ENCODE measurements at regions not wholly inside any gene's neighbourhood (a gene's known extent, or its start where the extent isn't known, plus 50 kb on each side); places are given as distances from the start of the nearest gene placed in this dataset.
"Not testable (repeated sequence)": the region's sequence is repeated elsewhere in the genome, so short reads cannot be mapped to it uniquely, and the experiment has no call there.

- DNase-seq (ENCODE audit: extremely low read depth, low read depth, low spot score), result not testable (repeated sequence)
These were observed 321.5 kb downstream of the EMP1 start for GRCh38 chr12:13518034-13518433.

DNA sequence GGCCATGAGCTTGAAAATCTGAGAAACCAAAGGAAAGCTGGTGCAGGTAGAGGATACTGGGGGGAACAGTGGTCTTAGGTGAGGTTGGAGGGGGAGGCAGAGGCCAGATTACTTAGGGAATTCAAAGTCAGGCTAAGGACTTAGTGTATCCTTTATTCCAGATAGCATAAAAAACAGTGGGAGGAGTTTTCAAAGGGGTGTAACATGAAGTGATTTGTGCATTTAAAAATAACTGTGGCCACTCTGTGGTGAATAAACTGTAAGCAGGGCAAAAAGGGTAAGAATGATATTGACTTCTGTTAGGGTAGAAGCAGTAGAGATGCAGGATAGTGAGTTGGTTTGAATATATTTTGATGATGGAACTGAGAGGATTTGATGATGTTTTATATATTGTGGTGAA is 313.2 kb downstream of the EMP1 start:
- DNase-seq (ENCODE audit: extremely low read depth, low read depth, low spot score), result no peak

DNA sequence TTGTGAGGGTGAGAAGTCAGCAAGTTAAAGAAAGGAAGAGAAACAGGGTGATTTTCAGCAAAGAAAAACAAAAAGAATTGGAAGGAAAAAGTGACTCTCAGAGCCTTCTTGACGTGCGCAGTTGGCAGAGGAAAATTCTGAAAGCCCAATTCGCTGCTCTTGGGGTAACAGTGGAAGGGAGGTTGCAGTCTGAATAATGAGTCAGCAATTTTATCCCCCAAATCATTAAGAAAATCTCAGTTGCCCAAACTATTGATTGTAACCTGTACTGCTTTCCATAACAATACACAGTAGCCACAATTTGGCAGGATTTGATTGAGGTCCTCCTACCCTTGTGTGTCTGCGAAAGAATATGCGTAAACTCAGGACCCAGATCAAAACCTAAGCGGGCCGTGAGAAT is 309.1 kb downstream of the EMP1 start:
- no peak for DNase-seq (ENCODE audit: extremely low read depth, low read depth, low spot score)

- DNase-seq (ENCODE audit: extremely low read depth, low read depth, low spot score), result no peak
These were observed 308.7 kb downstream of the EMP1 start for GRCh38 chr12:13505224-13505623.

GRCh38 chr12:13504736-13505135 is 308.2 kb downstream of the EMP1 start:
- no peak for DNase-seq (ENCODE audit: extremely low read depth, low read depth, low spot score)

GRCh38 chr12:13504074-13504473 is 307.5 kb downstream of the EMP1 start:
- DNase-seq (ENCODE audit: extremely low read depth, low read depth, low spot score), result no peak

- DNase-seq (ENCODE audit: extremely low read depth, low read depth, low spot score), result no peak
These were observed 306.7 kb downstream of the EMP1 start for GRCh38 chr12:13503094-13503835.

DNA sequence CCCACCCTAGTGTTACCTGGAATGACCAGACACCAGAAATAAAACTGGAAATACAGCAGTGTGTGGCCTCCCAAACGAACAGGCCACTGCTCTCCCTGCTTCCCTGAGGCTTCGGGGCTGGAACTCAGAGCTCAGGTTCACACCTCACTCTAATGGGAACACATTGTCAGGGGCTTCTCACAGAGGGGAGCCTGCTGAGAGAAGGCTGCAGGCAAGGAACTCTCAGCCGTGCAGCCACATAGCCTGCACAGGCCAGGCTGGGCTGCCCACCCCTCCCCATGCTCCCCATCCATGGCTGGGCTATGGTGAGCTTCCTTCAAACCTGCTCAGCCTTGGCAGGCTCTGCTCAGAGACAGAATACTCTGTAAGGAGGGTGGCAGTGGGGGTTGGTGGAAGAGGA is 302.5 kb downstream of the EMP1 start:
- DNase-seq (ENCODE audit: extremely low read depth, low read depth, low spot score), result no peak

DNA sequence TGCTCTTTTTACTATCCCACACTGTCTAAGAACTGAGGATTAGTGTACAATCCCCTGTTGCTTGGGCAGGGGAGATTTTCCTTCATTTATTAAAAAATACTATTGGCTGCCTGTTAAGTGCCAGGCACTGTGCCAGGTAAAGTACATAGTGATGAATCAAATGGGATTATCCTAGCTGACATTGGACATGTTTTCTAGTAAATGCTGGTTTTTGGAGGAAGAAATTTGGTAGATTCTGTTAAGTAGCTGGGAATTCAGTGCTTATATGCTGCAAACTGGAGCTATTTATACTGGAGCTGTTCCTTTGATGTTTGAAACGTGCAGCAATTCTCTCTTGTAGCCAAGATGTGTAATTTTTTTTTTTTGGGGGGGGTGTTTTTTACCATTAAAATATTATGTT is 299.6 kb downstream of the EMP1 start:
- no peak for DNase-seq (ENCODE audit: extremely low read depth, low read depth, low spot score)

- DNase-seq (ENCODE audit: extremely low read depth, low read depth, low spot score), result no peak
These were observed 292.7 kb downstream of the EMP1 start for GRCh38 chr12:13489246-13489645.

DNA sequence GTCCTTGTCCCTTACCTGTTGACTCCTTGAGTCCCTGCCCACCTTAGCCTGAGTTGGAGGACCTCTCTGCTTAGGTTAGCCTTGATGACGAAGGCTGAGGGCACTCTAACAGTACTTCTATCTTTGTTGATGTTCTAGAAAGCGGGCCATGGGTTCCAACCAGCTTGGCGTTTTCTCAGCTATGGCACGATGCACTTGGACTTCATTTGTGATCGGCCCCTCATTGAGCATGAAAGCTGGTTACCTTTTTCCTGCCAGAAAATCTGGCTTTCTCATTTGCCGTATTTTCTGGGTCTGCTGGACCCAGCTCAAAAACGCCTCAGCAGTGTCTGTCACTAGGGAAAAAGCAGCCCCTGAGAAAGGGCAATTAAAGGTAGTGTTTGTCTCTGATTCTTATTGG is 290.8 kb downstream of the EMP1 start:
- no peak for DNase-seq (ENCODE audit: extremely low read depth, low read depth, low spot score)

DNA sequence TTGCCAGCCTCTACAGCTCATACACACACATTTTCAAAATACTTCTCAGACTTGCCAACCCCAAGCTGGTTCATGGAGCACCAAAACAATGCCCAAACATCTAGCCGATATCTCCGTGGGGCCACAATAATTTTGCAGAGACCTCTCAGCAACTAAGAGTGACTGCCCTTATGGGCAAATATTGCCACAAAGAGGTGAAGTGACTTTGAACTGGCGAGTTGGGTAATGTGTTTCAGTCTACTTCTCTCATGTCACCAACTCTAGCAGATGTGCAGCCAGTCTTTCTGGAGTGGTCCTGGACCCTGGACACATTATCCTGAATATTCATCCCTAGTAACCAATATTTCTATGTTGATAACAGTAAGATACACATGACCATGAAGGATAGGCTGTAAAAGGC is 290.3 kb downstream of the EMP1 start:
- DNase-seq (ENCODE audit: extremely low read depth, low read depth, low spot score), result no peak

DNA sequence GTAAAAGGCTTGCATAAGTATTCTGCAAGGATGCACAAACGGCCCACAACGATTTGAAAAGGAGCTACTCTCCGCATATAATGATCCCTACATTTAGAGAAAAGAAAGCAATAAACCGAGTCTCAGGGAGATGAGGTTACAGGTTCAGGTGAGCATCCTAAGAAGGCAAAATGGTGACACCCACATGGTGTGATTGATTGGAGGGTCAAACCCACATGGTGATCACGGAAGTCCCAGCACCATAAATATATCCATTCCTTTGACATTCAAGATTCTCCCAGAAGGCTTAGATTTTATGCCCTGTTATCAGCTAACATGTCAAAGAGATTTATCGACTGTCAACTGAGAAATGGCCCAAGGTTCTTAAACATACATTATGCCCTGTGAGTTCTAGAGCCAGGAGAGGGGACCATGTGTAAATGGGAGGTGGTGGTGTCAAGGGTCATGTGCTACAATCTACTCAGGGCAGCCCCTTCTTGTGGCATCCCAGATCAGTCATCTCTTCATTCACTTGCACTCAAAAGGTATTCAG is 282.2 kb downstream of the EMP1 start:
- DNase-seq (ENCODE audit: extremely low read depth, low read depth, low spot score), result no peak

GRCh38 chr12:13474381-13474780 is 277.9 kb downstream of the EMP1 start:
- DNase-seq (ENCODE audit: extremely low read depth, low read depth, low spot score), result no peak

- DNase-seq (ENCODE audit: extremely low read depth, low read depth, low spot score), result no peak
These were observed 276.2 kb downstream of the EMP1 start for GRCh38 chr12:13472690-13473089.

- no peak for DNase-seq (ENCODE audit: extremely low read depth, low read depth, low spot score)
These were observed 274.9 kb downstream of the EMP1 start for GRCh38 chr12:13471471-13471870.

DNA sequence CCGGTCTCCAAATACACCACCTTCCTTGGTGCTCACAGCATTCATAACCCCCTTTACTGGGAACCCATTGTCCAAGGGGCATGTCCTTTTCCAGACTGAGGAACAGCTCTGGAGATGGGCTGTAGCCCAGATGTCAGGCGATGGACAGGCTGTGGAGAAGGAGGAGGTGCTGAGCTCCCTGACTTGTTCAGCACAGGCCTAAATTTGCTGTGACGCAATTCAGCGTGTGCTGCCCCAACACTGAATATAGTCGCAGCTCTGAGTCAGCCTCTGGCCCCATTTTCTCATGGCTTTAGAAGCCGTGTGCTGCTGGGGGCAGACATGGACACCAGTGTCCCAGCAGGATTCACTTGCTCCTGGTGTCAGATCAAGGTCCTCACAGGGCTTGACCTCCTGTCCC is 269.1 kb downstream of the EMP1 start:
- DNase-seq (ENCODE audit: extremely low read depth, low read depth, low spot score), result no peak

GRCh38 chr12:13463189-13463588 is 266.7 kb downstream of the EMP1 start:
- no peak for DNase-seq (ENCODE audit: extremely low read depth, low read depth, low spot score)

DNA sequence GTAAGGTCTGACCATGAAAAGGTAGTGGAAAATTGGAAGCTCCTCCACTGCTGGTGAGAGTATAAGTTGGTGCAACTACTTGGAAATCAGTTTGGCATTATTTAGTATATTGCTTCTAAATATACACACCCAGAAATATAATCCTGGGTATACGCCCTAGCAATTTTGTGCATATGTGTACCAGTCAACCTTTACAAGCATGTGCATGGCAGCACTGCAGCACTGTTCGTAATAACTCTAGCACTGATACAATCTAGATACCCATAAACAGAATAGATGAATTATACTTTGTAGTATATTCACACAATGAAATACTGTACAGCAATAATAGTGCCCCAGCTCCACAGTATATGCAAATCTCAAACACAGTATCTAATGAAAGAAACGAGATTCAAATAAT is 265.9 kb downstream of the EMP1 start:
- DNase-seq (ENCODE audit: extremely low read depth, low read depth, low spot score), result no peak

GRCh38 chr12:13455778-13456144 is 259.2 kb downstream of the EMP1 start:
- no peak for DNase-seq (ENCODE audit: extremely low read depth, low read depth, low spot score)

- no peak for DNase-seq (ENCODE audit: extremely low read depth, low read depth, low spot score)
These were observed 258.7 kb downstream of the EMP1 start for GRCh38 chr12:13454991-13455777.

GRCh38 chr12:13452955-13453570 is 256.5 kb downstream of the EMP1 start:
- DNase-seq (ENCODE audit: extremely low read depth, low read depth, low spot score), result no peak
